ENCODE measurements at regions not wholly inside any gene's neighbourhood (a gene's known extent, or its start where the extent isn't known, plus 50 kb on each side); places are given as distances from the start of the nearest gene placed in this dataset.

- Histone ChIP-seq H3K4me2 (ENCODE audit: insufficient read depth, low read length, poor library complexity, severe bottlenecking) (no peak overlapping the region), H3K9me3 (replicated peaks in 1 of 2; ENCODE audit: control insufficient read depth in 2 of 2, insufficient read depth in 1 of 2, low read depth in 1 of 2, low read length in 2 of 2) (no peaks in the 10 kb centered on the region), H2AK5ac (ENCODE audit: low read depth, low read length) (no peak overlapping the region), H2BK12ac (ENCODE audit: low read length) (no peak overlapping the region), H2BK15ac (ENCODE audit: low read length) (no peak overlapping the region), H3K4me1 (ENCODE audit: control insufficient read depth in 2 of 2, insufficient read depth in 1 of 2, low read depth in 1 of 2, low read length in 2 of 2) (no peaks in the 10 kb centered on the region), H3K27me3 (ENCODE audit: control insufficient read depth in 3 of 3, insufficient read depth in 3 of 3, low read depth in 1 of 3, low read length in 3 of 3) (peaks cover 0 to 2% (median 0%) of the 10 kb centered on the region in 3 experiments), H4K8ac (ENCODE audit: low read depth, low read length) (no peak overlapping the region), H3K4me3 (ENCODE audit: low read length in 2 of 2) (no peak overlapping the region), H2BK5ac (ENCODE audit: low read length) (no peak overlapping the region), H3K36me3 (replicated peaks in 1 of 2; ENCODE audit: control insufficient read depth in 2 of 2, insufficient read depth in 2 of 2, low read length in 2 of 2) (no peaks in the 10 kb centered on the region), H3K14ac (ENCODE audit: low read length) (no peak overlapping the region), H3K4ac (ENCODE audit: low read length) (no peak overlapping the region), H3K9ac (ENCODE audit: low read depth, low read length, poor library complexity) (no peak overlapping the region), H3K18ac (ENCODE audit: low read length) (no peak overlapping the region), H4K91ac (ENCODE audit: low read depth, low read length, poor library complexity) (no peak overlapping the region), H3K79me1 (ENCODE audit: low read depth, low read length) (no peaks in the 10 kb centered on the region), H3K23ac (ENCODE audit: low read depth, low read length, poor library complexity) (no peak overlapping the region), H2BK120ac (ENCODE audit: low read depth, low read length) (no peak overlapping the region), H3K27ac (replicated peaks; ENCODE audit: low read length) (no peak overlapping the region), H2AFZ (ENCODE audit: low read length) (no peak overlapping the region)
- DNase-seq (ENCODE audit: low spot score) = no peak
- no CpG with 5 or more reads among the region's 3 CpGs for WGBS, 2 donors (ENCODE audit: extremely low coverage in 2 of 2, insufficient read length in 2 of 2, insufficient replicate concordance in 1 of 2)
Observed at GRCh38 chr6:72500669-72501068, 121.2 kb upstream of the KCNQ5 start.

GRCh38 chr6:72504406-72504805 lies 117.5 kb upstream of the KCNQ5 start:
- Histone ChIP-seq H3K18ac (ENCODE audit: low read length) (no peak overlapping the region), H3K23ac (ENCODE audit: low read depth, low read length, poor library complexity) (no peak overlapping the region), H3K27ac (replicated peaks; ENCODE audit: low read length) (no peak overlapping the region), H2BK12ac (ENCODE audit: low read length) (no peak overlapping the region), H2AK5ac (ENCODE audit: low read depth, low read length) (no peak overlapping the region), H2BK15ac (ENCODE audit: low read length) (no peak overlapping the region), H4K8ac (ENCODE audit: low read depth, low read length) (no peak overlapping the region), H3K27me3 (ENCODE audit: control insufficient read depth in 3 of 3, insufficient read depth in 3 of 3, low read depth in 1 of 3, low read length in 3 of 3) (peaks cover 0 to 3% (median under 1%) of the 10 kb centered on the region in 3 experiments), H2BK5ac (ENCODE audit: low read length) (no peak overlapping the region), H3K79me1 (ENCODE audit: low read depth, low read length) (no peaks in the 10 kb centered on the region), H2AFZ (ENCODE audit: low read length) (no peak overlapping the region), H3K4me3 (ENCODE audit: low read length in 2 of 2) (no peak overlapping the region), H3K36me3 (replicated peaks in 1 of 2; ENCODE audit: control insufficient read depth in 2 of 2, insufficient read depth in 2 of 2, low read length in 2 of 2) (no peaks in the 10 kb centered on the region), H3K4me2 (ENCODE audit: insufficient read depth, low read length, poor library complexity, severe bottlenecking) (no peak overlapping the region), H4K91ac (ENCODE audit: low read depth, low read length, poor library complexity) (no peak overlapping the region), H3K14ac (ENCODE audit: low read length) (no peak overlapping the region), H3K4ac (ENCODE audit: low read length) (no peak overlapping the region), H3K4me1 (ENCODE audit: control insufficient read depth in 2 of 2, insufficient read depth in 1 of 2, low read depth in 1 of 2, low read length in 2 of 2) (no peaks in the 10 kb centered on the region), H2BK120ac (ENCODE audit: low read depth, low read length) (no peak overlapping the region), H3K9me3 (replicated peaks in 1 of 2; ENCODE audit: control insufficient read depth in 2 of 2, insufficient read depth in 1 of 2, low read depth in 1 of 2, low read length in 2 of 2) (no peaks in the 10 kb centered on the region), H3K9ac (ENCODE audit: low read depth, low read length, poor library complexity) (no peak overlapping the region)
- no peak for DNase-seq (ENCODE audit: low spot score)
- no CpG with 5 or more reads among the region's 2 CpGs for WGBS, 2 donors (ENCODE audit: extremely low coverage in 2 of 2, insufficient read length in 2 of 2, insufficient replicate concordance in 1 of 2)

GRCh38 chr6:72505446-72505845 lies 116.4 kb upstream of the KCNQ5 start:
- Histone ChIP-seq H2BK120ac (ENCODE audit: low read depth, low read length) (no peak overlapping the region), H3K14ac (ENCODE audit: low read length) (no peak overlapping the region), H3K4me2 (ENCODE audit: insufficient read depth, low read length, poor library complexity, severe bottlenecking) (no peak overlapping the region), H3K4ac (ENCODE audit: low read length) (no peak overlapping the region), H3K79me1 (ENCODE audit: low read depth, low read length) (no peaks in the 10 kb centered on the region), H2BK5ac (ENCODE audit: low read length) (no peak overlapping the region), H3K27me3 (ENCODE audit: control insufficient read depth in 3 of 3, insufficient read depth in 3 of 3, low read depth in 1 of 3, low read length in 3 of 3) (peaks cover 0 to 3% (median 0%) of the 10 kb centered on the region in 3 experiments), H3K9ac (ENCODE audit: low read depth, low read length, poor library complexity) (no peak overlapping the region), H4K91ac (ENCODE audit: low read depth, low read length, poor library complexity) (no peak overlapping the region), H3K4me3 (ENCODE audit: low read length in 2 of 2) (no peak overlapping the region), H2AFZ (ENCODE audit: low read length) (no peak overlapping the region), H4K8ac (ENCODE audit: low read depth, low read length) (no peak overlapping the region), H3K18ac (ENCODE audit: low read length) (no peak overlapping the region), H2AK5ac (ENCODE audit: low read depth, low read length) (no peak overlapping the region), H2BK12ac (ENCODE audit: low read length) (no peak overlapping the region), H3K9me3 (replicated peaks in 1 of 2; ENCODE audit: control insufficient read depth in 2 of 2, insufficient read depth in 1 of 2, low read depth in 1 of 2, low read length in 2 of 2) (no peaks in the 10 kb centered on the region), H3K27ac (replicated peaks; ENCODE audit: low read length) (no peak overlapping the region), H3K4me1 (ENCODE audit: control insufficient read depth in 2 of 2, insufficient read depth in 1 of 2, low read depth in 1 of 2, low read length in 2 of 2) (no peaks in the 10 kb centered on the region), H3K36me3 (replicated peaks in 1 of 2; ENCODE audit: control insufficient read depth in 2 of 2, insufficient read depth in 2 of 2, low read length in 2 of 2) (no peaks in the 10 kb centered on the region), H3K23ac (ENCODE audit: low read depth, low read length, poor library complexity) (no peak overlapping the region), H2BK15ac (ENCODE audit: low read length) (no peak overlapping the region)
- no peak for DNase-seq (ENCODE audit: low spot score)
- no CpG with 5 or more reads among the region's 2 CpGs for WGBS, 2 donors (ENCODE audit: extremely low coverage in 2 of 2, insufficient read length in 2 of 2, insufficient replicate concordance in 1 of 2)

- H3K79me1 ChIP-seq (ENCODE audit: low read depth, low read length) = no peaks in the 10 kb centered on the region
Observed at GRCh38 chr6:72519871-72520270, 102.0 kb upstream of the KCNQ5 start.

More at GRCh38 chr6:72519871-72520270, 102.0 kb upstream of the KCNQ5 start:
- H3K18ac ChIP-seq (ENCODE audit: low read length) = no peak overlapping the region
- H3K27ac ChIP-seq (replicated peaks; ENCODE audit: low read length) = no peak overlapping the region
- H3K4me3 ChIP-seq (ENCODE audit: low read length in 2 of 2) = no peak overlapping the region
- no peaks in the 10 kb centered on the region for H3K9me3 ChIP-seq (replicated peaks in 1 of 2; ENCODE audit: control insufficient read depth in 2 of 2, insufficient read depth in 1 of 2, low read depth in 1 of 2, low read length in 2 of 2)
- no peaks in the 10 kb centered on the region for H3K4me1 ChIP-seq (ENCODE audit: control insufficient read depth in 2 of 2, insufficient read depth in 1 of 2, low read depth in 1 of 2, low read length in 2 of 2)
- no peak overlapping the region for H2AK5ac ChIP-seq (ENCODE audit: low read depth, low read length)
- no peaks in the 10 kb centered on the region for H3K27me3 ChIP-seq (ENCODE audit: control insufficient read depth in 3 of 3, insufficient read depth in 3 of 3, low read depth in 1 of 3, low read length in 3 of 3)
- H3K23ac ChIP-seq (ENCODE audit: low read depth, low read length, poor library complexity) = no peak overlapping the region
- no peaks in the 10 kb centered on the region for H3K36me3 ChIP-seq (replicated peaks in 1 of 2; ENCODE audit: control insufficient read depth in 2 of 2, insufficient read depth in 2 of 2, low read length in 2 of 2)
- no peak for DNase-seq (ENCODE audit: low spot score)
- H4K91ac ChIP-seq (ENCODE audit: low read depth, low read length, poor library complexity) = no peak overlapping the region
- H3K4ac ChIP-seq (ENCODE audit: low read length) = no peak overlapping the region
- no peak overlapping the region for H3K14ac ChIP-seq (ENCODE audit: low read length)
- no peak overlapping the region for H4K8ac ChIP-seq (ENCODE audit: low read depth, low read length)
- no peak overlapping the region for H2BK12ac ChIP-seq (ENCODE audit: low read length)
- H2BK5ac ChIP-seq (ENCODE audit: low read length) = no peak overlapping the region
- H3K9ac ChIP-seq (ENCODE audit: low read depth, low read length, poor library complexity) = no peak overlapping the region
- no peak overlapping the region for H2BK120ac ChIP-seq (ENCODE audit: low read depth, low read length)
- no peak overlapping the region for H2AFZ ChIP-seq (ENCODE audit: low read length)
- no peak overlapping the region for H2BK15ac ChIP-seq (ENCODE audit: low read length)
- H3K4me2 ChIP-seq (ENCODE audit: insufficient read depth, low read length, poor library complexity, severe bottlenecking) = no peak overlapping the region
